GM19043 (cell line): ENCODE measurements at regions not wholly inside any gene's neighbourhood (a gene's known extent, or its start where the extent isn't known, plus 50 kb on each side); places are given as distances from the start of the nearest gene placed in this dataset.
"Not testable (repeated sequence)": the region's sequence is repeated elsewhere in the genome, so short reads cannot be mapped to it uniquely, and the experiment has no call there.

Experiments used
- ATAC-seq: cut with Tn5 transposase; IDR thresholded peaks from one replicate; pipeline ENCODE4 v1.9.1; 2021; ENCODE audit warnings: low read depth; ENCODE audit not compliant: unreplicated experiment

DNA sequence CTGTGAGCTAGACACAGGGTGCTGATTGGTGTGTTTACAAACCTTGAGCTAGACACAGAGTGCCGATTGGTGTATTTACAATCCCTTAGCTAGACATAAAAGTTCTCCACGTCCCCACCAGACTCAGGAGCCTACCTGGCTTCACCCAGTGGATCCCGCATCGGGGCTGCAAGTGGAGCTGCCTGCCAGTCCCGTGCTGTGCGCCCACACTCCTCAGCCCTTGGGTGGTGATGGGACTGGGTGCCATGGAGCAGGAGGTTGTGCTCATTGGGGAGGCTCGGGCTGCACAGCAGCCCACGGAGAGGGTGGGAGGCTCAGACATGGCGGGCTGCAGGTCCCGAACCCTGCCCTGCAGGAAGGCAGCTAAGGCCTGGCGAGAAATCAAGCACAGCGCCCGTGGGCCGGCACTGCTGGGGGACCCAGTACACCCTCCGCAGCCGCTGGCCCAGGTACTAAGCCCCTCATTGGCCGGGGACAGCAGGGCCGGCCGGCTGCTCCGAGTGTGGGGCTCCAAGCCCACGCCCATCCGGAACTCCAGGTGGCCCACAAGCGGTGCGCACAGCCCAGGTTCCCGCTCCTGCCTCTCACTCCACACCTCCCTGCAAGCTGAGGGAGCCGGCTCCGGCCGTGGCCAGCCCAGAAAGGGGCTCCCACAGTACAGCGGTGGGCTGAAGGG lies 158.6 kb downstream of the SPIN4 start:
- not testable (repeated sequence) for ATAC-seq

DNA sequence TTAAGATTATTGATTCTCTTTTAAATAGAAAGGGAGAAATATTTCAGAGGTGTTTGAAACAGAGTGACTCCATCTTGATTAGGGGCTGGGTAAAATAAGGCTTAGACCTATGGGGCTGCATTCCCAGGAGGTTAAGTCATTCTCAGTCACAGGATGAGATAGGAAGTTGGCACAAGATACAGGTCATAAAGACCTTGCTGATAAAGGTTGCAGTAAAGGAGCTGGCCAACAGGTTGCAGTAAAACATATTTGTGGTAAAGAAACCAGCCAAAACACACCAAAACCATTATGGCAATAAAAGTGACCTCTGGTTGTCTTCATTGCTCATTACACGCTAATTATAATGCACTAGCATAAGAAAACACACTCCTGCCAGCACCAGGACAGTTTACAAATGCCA lies 165.0 kb downstream of the SPIN4 start:
- no peak for ATAC-seq

DNA sequence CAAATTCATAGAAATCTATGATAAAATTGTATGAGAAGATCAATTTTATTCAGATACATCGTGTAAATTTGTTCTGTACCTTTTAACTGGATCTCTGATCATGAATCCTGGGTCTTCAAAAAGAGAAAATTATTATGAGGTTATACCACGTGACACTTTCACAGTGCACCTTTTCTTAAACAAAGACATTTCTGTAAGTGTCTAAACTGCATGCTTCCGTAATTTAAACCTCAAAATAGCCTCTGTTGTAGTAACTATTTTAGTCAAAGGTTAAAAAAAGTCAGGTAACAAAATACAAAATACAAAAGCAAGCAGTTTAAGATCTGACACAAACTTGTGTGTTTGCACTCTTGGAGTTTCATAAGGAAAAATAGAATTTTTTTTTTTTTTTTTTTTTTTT lies 171.3 kb downstream of the SPIN4 start:
- ATAC-seq, result not testable (repeated sequence)

DNA sequence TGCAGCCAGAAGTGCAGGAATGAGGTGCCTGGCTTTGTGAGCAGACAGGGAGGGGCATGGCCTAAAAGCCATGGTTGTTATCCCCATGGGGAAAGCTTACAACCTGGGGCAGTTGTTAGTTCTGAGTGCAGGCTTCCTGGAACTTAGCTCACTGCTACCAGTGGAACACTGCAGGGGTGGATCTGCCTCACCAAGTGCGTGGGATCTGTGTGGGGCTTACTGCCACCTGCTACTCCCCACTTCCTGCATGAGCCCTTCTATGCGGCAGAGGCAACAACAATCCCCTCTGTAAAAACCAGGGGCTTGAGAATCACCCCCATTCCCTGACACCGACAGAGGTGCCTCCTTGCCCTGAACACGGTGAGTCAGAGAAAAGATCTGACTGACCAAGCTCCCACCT lies 174.6 kb downstream of the SPIN4 start:
- ATAC-seq, result not testable (repeated sequence)

DNA sequence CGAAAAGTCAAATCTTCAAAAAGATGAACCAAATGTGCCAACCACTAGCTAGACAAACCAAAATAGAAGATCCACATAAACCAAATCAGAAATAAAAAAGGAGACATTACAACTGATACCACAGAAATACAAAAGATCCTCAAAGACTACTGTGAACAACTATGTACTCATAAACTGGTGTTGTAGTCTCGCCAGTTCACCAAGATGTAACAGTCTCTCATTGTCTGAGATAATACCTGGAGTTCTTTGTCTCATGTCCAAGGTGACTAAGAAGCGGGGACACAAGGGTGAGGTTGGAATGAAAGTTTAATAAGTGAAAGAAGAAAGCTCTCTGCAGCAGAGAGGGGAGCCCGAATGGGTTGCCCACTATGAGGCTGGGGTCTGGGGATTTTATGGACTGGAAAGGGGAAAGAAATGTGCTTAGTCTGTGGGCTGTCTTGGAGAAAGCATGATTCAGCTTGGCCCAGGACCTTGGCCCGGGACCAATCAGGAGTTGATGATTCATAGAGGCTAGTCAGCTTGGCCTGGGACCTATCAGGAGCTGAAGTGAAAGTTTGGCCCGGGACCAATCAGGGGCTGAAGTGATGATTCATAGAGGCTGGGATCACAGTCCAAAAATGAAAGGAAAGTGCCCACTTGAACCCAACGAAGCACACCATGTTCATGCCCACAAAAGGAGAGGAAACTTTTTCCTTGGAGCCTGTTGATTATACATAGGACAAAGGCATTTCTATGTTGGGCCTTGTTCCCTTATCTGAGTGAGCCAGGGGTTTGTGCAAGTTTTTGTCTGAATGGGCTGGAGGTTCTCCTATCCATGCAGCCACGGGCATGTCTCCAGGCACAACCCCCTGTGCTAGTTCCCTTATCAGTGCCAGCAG lies 177.1 kb downstream of the SPIN4 start:
- not testable (repeated sequence) for ATAC-seq

DNA sequence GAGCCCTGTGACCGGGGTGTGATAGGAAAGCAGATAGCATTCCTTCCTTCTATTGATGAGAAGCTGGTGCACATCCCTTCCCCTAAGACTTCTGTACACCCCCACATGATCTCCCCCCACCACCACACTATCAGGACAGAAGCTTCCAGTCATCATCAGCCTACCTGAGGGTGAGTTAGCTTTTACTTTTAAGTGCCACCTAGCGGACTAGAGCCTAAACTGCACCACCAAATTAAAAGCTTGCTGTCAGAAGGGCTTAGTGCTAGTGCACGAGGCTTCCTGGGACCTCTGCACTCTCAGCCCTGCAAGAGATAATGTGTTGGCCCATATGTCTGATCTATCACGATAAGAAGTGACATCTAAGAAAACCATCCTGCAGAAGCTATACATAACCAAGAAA lies 181.7 kb downstream of the SPIN4 start:
- not testable (repeated sequence) for ATAC-seq

DNA sequence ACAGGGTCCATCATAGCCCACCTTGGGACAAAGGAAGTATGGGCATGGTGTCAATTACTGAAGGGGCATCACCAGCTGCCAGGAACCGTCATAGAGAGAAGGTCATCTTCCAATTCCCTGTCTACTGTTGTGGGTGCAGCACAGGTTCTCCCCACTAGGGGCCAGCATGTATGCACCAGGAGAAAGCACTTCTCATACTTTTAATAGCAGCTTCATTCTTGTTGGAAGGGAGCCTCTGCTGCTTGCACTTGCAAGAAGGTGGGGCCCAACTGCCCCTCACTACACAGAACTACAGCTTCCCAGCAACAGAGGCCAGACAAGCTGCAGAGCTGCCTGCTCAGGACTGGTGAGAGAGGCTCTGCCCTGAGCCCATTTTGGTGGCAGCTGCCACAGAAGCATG lies 182.2 kb downstream of the SPIN4 start:
- ATAC-seq, result not testable (repeated sequence)

DNA sequence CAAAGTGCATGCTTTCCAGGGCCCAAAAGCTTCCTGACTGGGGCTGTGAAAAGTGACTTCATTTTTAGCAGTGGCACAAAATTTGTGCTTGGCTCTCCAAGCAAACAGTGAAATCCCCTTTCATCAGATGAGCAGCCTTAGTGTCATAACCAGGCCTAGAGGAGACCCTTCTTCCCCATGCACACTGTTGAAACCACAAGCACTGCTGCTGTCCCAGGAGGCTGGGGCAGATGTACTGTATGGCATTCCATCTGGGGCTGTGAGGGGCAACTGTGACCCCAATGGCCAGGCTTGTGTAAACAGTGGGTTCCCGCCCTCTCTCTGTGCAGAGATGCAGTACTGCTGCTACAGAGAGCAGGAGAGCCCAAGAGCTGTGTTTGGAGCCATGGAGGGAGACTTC lies 184.1 kb downstream of the SPIN4 start:
- ATAC-seq, result not testable (repeated sequence)

DNA sequence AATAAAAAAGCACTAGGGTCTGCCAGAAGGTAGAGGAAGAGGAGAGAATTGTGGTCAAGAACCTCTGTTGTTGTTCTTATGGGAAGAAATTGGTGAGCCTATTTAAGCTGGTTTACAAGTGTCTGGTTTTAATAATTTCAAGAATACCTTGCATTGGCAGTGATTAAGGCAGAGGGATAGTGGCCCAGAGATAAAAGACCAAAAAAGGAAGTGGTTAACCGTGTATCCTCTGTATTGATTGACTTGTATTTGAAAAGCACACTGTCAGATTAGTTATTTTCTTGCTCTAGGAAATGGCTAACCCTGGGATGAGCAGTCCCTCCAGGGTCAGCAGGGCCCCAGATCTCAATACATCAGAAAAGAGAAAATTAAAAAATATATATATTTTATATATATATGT lies 190.1 kb downstream of the SPIN4 start:
- ATAC-seq, result not testable (repeated sequence)

DNA sequence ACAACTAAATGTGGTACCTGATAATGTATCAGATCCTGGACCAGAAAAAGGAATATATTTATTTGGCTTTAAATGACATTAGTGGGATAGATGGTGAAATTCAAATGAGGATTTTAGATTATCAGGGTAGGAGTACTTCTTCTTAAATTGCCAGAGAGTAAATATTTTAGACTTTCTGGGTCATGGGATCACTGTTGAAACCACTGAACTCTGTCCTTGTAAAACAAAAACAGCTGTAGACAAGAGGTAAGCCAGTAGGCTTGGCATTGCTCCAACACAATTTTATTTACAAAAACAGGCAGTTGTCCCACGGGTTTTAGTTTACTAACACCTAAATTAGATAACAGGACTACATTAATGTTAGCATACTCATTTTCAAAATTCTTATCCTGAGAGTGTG lies 190.8 kb downstream of the SPIN4 start:
- not testable (repeated sequence) for ATAC-seq

DNA sequence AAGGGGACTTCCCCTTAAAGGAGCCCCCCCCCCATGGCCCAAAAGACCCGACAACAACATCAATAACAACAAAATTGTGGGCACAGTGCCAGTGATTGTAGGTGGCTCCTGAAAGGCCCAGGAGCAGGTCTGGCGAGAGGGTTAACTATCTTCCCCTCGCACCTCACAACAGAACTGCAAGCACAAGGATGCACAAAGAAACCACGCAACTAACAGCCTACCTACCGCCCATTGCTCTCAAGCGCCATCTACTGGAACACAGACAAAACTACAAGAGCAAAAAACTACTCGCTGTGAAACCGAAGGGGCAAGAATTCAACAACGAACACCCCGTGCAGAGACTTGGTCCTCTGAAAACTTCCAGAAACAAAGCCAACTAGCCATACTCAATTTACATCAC lies 205.6 kb downstream of the SPIN4 start:
- not testable (repeated sequence) for ATAC-seq

DNA sequence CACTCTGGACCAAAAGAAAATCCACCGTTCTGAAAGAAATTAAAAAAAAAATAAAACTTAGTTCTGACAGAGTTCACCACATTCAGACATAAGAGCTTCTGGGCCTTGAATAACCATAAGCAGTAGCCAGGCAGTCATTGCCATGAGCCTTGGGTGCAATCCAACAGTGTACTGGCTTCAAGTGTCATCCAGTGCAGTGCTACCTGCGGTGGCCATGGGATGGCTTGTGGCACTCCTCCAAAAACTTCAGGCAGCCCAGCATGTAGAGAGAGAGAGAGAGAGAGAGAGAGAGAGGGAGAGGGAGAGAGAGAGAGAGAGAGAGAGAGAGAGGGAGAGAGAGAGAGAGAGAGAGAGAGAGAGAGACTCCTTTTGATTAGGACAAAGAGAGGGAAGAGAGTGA lies 208.5 kb downstream of the SPIN4 start:
- ATAC-seq, result not testable (repeated sequence)

DNA sequence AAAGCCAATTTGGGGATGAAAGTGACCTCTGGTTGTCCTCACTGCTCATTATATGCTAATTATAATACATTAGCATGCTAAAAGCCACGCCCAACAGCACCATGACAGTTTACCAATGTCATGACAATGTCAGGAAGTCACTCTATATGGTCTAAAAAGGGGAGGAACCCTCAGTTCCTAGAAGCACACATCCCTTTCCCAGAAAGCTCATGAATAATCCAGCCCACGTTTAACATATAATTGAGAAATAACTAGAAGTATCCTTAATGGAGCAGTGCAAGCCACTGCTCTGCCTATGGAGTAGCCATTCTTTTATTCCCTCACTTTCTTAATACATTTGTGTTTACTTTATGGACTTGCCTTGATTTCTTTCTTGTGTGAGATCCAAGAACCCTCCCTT lies 215.3 kb downstream of the SPIN4 start:
- ATAC-seq, result not testable (repeated sequence)

DNA sequence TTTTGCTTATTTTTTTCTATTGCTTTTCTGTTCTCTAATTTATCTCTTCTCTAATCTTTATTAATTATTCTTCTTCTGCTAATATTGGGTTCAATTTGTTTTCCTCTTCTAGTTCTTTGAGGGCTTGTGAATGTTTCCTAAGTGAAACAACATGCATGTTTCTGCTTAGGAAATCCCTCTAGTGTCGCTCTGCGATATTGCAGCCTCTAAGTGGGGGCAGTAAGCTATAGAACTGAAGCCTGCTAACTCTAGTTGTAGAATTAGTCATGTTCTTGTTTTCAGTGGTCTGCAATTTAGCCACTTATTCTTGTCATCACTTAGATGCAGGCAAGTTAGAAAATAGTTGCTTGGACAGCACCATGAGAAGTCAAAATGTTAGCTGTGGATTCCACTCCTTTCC lies 222.6 kb downstream of the SPIN4 start:
- no peak for ATAC-seq

DNA sequence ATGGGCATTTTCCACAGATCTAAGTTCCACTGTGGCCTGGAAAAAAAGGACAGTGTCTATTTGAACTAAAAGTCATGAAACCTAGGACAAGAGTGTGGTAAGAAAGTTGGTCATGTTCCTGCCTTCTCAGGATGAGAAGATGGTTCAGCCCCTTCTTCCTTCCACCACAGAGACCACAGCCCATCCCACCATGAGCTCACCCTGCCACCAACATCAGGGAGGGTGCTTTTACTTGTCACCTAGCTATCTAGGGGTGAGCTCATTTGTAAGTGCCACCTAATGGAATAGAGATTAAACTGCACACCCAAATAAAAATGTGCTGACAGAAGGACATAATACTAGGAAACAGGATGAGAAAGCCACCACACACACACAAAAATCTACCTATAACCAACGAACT lies 235.9 kb downstream of the SPIN4 start:
- no peak for ATAC-seq

DNA sequence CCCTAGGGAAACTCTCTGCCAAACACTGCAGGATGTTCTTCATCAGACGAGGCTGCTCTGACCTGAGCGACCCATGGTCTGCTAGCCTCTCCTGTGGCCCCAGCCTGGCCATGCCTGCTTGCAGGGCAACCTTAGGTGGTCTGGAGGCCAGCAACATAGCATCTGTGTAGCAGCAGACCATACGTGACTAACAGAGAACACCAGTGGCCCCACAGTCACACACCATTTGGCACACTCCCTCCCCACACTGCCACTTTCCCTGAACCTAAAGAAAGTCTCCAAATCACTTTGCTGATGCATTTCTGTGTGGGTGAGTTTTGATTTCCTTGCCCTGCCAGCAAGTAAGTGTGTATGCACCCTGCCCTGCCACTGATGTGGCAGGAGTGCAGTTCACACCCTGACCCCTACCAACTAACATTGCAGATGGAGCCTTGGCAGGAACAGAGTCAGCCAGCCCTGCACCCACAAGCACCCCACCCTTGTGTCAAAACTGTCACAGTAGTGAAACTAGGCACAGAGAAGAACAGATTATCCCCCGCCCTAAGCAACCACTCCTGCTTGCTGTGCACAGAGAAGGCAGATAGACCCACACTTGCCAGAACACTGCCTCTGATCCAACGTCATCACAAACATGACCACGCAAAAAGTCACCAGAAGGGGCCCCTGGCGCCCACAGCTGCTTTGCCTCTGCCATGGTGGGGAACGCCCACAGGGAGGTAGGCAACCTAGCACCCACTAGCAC lies 249.1 kb downstream of the SPIN4 start:
- ATAC-seq, result no peak

DNA sequence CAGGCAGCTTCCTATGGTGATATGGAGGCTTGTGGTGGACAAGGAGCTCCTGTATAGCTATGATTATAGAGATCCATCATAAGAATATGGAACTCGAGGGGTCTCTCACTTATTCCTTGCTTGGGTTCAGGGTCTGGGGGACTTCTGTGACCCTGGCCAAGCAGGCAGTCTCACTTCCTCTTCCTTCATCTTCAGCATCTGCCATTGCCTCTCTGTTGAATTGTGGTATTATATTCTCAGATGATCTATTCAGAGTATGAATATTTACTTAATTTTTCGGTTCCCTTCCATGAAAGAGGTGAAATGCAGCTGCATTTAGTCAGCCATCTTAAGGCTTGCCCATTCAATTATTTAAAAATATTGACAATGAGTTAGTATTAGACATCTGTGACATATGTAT lies 292.9 kb downstream of the SPIN4 start:
- no peak for ATAC-seq

DNA sequence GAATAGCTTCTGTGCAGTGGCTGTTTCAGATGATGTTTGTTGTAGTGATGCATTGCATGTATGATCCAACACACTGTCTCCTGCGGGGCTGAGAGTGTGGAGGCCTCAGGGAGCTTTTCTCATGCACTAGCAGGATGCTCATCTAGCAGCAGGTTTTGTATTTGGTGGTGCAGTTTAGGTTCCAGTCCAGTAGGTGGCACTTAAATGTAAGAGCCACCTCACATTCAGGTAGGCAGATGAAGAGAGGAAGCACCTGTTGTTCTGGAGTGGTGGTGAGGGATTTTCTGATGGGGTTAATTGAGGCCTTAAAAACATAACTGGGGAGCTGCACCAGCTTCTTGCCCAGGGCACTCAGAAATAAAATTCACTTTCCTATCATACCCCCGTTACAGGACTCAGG lies 300.9 kb downstream of the SPIN4 start:
- no peak for ATAC-seq

DNA sequence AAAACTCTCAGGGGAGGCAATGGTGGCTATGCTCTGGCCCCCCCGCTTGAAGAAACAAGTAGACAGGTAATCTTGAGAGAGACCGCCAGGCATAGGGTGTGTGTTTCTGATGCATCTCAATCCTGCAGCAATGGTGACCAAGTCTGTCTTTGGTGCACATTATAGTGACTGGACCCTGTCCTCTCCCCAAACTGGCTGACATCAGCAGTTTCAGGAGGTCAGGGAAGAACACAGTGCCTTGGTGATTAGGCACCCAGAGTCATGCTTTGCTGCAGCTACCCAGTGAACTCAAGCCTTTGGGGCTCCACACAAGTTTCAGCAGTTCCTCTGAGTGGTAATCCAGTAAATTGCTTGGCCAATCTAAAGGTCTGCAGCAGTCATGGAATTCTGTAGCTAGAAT lies 318.3 kb downstream of the SPIN4 start:
- ATAC-seq, result no peak

DNA sequence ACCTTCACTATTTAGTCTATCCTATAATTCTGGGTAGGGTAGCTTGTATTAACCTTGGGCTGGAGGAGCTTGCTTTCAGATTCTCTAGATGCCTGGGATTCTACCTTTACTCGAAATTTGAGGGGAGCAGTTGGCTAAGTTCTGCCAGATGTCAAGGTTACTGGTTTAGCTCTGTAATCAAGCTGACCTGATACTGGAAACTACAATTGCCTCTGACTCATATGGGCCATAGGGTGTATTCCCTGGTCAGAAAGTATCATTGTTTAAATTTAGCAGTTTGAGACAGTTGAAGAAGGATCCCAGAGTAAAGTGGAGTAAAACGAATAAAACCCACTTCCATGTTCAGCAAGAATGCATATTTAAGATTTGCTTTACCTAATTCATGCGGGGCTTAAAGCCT lies 337.6 kb downstream of the SPIN4 start:
- no peak for ATAC-seq

DNA sequence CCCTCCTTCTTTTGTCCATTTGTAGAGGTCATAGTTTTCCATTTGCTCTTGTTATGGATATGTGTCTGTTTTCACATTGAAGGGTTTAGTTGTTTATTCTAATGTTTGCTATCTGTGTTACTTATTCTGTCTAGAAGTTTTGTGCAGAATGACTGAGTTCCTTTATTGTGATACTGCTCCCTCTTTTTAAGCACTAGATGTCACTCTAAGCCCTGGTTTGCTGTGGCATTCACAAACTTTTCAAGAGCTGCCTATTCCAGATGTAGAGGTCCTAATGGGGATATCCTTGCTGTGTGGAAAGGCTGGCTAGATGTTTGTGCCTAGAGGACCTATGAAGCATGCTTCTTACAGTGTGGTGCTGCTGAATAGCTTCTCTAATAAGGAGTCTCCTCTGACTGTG lies 338.6 kb downstream of the SPIN4 start:
- no peak for ATAC-seq
